Activated CD4-positive, alpha-beta memory T cell treated with anti-CD3 and anti-CD28 coated beads for 36 hours (primary cell): ENCODE measurements at regions not wholly inside any gene's neighbourhood (a gene's known extent, or its start where the extent isn't known, plus 50 kb on each side); places are given as distances from the start of the nearest gene placed in this dataset.
"Not testable (repeated sequence)": the region's sequence is repeated elsewhere in the genome, so short reads cannot be mapped to it uniquely, and the experiment has no call there.

Experiments
- CTCF ChIA-PET: fragments of 350-600 bp; sonication (Branson Sonifier 250); formaldehyde crosslinking; loops from one replicate; lab custom pipeline; 2021; ENCODE audit warnings: antibody characterized with exemption, inconsistent platforms; lab: Charles Lee
- POLR2A ChIA-PET: fragments of 350-600 bp; sonication (Branson Sonifier 250); formaldehyde crosslinking; loops from one replicate; lab custom pipeline; 2021; ENCODE audit warnings: antibody characterized with exemption; lab: Charles Lee
- DNase-seq: peaks from one replicate; pipeline ENCODE4 v3.0.0-alpha.2; 2020
- H3K27ac Mint-ChIP-seq: one replicate; pipeline ENCODE4 v1.8.0; 2021; ENCODE audit warnings: mixed read lengths
- H3K27me3 Mint-ChIP-seq: one replicate; pipeline ENCODE4 v1.8.0; 2021; ENCODE audit warnings: mixed read lengths
- H3K36me3 Mint-ChIP-seq: one replicate; pipeline ENCODE4 v1.8.0; 2021; ENCODE audit warnings: mixed read lengths
- H3K4me1 Mint-ChIP-seq: one replicate; pipeline ENCODE4 v1.8.0; 2021; ENCODE audit warnings: low read depth, mixed read lengths
- H3K4me3 Mint-ChIP-seq: one replicate; pipeline ENCODE4 v1.8.0; 2021; ENCODE audit warnings: mild to moderate bottlenecking, mixed read lengths
- H3K9me3 Mint-ChIP-seq: one replicate; pipeline ENCODE4 v1.8.0; 2021; ENCODE audit warnings: mixed read lengths
- intact Hi-C: fragments of 100-400 bp; cut with micrococcal nuclease; formaldehyde crosslinking; loops from one replicate; pipeline ENCODE4 v1.15.1; 2023

DNA sequence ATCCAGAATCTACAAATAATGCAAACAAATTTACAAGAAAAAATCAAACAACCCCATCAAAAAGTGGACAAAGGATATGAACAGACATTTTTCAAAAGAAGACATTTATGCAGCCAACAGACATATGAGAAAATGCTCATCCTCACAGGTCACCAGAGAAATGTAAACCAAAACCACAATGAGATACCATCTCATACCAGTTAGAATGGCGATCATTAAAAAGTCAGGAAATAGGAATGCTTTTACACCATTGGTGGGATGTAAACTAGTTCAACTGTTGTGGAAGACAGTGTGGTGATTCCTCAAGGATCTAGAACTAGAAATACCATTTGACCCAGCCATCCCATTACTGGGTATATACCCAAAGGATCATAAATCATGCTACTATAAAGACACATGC, 56.6 kb upstream of the GNAQ start:
- H3K36me3 Mint-ChIP-seq, H3K27ac Mint-ChIP-seq, CTCF ChIA-PET, intact Hi-C loops, POLR2A ChIA-PET, H3K4me3 Mint-ChIP-seq, H3K27me3 Mint-ChIP-seq, DNase-seq, H3K4me1 Mint-ChIP-seq: not testable (repeated sequence)
- H3K9me3 Mint-ChIP-seq = peaks cover 12% of the 10 kb centered on the region
